NCI-H128 (cell line): ENCODE measurements at regions not wholly inside any gene's neighbourhood (a gene's known extent, or its start where the extent isn't known, plus 50 kb on each side); places are given as distances from the start of the nearest gene placed in this dataset.

Experiments
- DNase-seq: peaks from one replicate; lab custom pipeline; 2025; ENCODE audit not compliant: unreplicated experiment; lab: John Stamatoyannopoulos, UW

GRCh38 chr6:139425780-139426179 lies 51.3 kb upstream of the CITED2 start:
- DNase-seq: no peak

DNA sequence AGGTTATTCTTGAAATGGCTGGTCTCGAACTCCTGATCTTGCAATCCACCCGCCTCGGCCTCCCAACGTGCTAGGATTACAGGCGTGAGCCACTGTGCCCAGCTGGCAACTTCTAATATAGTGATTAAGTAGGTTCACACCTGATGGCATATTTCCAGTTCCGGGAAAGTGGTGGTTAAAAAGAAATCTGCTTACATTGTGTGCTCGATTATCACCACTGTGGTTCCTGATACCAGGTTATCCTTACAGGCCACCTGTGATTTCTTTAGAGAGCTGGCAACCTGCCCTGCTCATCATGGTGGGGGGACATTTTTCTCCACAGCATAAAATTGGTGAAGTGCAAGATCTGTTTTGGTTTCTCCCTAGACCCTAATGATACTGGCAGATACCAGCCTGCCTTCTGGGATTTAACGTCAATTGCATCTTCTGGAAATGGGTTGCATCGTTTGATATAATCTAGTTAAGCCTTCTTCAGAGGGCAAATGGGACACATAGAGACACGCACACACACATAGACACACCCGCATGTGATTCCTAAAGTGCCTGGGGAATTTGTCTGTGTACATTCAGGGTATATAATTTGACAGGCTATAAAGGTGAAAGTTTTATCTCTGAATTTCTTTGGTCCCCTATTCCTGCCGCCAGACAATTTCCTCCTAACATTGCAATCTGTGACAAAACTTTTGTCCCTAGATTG lies 49.7 kb upstream of the CITED2 start:
- no peak for DNase-seq
